Cardiac muscle cell (in vitro differentiated cells and primary cell): ENCODE measurements at regions not wholly inside any gene's neighbourhood (a gene's known extent, or its start where the extent isn't known, plus 50 kb on each side); places are given as distances from the start of the nearest gene placed in this dataset.
"Not testable (repeated sequence)": the region's sequence is repeated elsewhere in the genome, so short reads cannot be mapped to it uniquely, and the experiment has no call there.

Source experiments
- DNase-seq, 2 donors: peaks; one replicate each; pipeline versions ENCODE4 v3.0.0 to v3.0.0-alpha.2; 2010 to 2017; ENCODE audit warnings: low read depth in 1 of 2, low spot score in 1 of 2
- H3K27ac ChIP-seq: fragments of 200-600 bp; sonication (generic); 2 replicates; pipeline ENCODE4 v1.5.1; 2016
- H3K27me3 ChIP-seq: fragments of 200-600 bp; sonication (generic); 2 replicates; pipeline ENCODE4 v1.6.0; 2016; ENCODE audit warnings: control low read depth
- H3K36me3 ChIP-seq: fragments of 200-600 bp; sonication (generic); 2 replicates; pipeline ENCODE4 v1.5.1; 2016; ENCODE audit warnings: control low read depth
- H3K4me1 ChIP-seq: fragments of 200-600 bp; sonication (generic); 2 replicates; pipeline ENCODE4 v1.8.1; 2017; ENCODE audit warnings: low read depth, mild to moderate bottlenecking, mixed run types
- H3K4me3 ChIP-seq: fragments of 200-600 bp; sonication (generic); 2 replicates; pipeline ENCODE4 v1.5.1; 2016; ENCODE audit warnings: mild to moderate bottlenecking
- H3K9me3 ChIP-seq: fragments of 200-600 bp; sonication (generic); 2 replicates; pipeline ENCODE4 v1.5.1; 2017; ENCODE audit warnings: low read depth, mild to moderate bottlenecking, control low read depth
- TF ChIP-seq, protein P1 (sequence below): IDR thresholded peaks from 2 replicates; pipeline ENCODE4 v1.5.1; 2012; ENCODE audit warnings: low read depth, mild to moderate bottlenecking, low read length

DNA sequence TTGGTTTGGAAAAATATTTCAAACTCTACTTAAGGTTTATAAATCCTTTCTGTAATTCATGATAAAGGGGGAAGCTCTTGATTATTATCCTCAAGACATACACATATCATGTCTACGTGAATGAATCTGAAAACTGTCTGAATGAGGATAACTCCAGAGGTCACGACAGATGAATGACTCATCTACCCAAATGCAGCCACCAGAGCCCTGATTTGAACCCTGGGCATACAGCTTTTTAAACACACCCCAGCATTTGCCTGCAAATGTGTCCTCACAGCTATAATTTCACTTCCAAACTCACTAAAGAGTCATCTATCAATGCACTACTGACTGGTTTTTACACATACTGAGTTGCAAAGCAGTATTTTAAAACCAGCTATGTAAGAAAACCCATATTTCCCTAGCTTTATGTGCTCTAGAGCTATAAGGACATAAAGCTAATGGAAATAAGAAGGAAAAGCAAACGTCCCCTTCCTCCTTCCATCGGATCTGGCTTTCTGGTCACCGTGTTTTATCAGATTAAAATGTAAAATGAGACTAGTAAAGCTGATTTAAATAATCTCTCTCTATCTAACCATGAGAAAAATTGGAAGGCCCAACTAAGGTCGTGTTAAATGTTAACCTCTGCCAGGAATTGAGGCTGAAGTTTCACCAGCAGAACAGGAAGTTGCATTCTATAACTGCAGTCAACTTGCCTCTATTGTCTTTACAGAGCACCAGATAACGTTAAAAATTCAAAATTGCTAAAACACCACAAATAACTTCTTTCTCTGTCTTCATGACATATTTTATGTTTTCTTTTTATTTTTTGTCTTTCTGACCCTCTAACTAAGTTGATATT is 63.1 kb upstream of the SPP1 start:
- Histone ChIP-seq H3K4me1 (peaks cover 7% of the 10 kb centered on the region), H3K36me3 (no peaks in the 10 kb centered on the region), H3K4me3 (no peak overlapping the region), H3K27me3 (no peaks in the 10 kb centered on the region), H3K9me3 (no peaks in the 10 kb centered on the region), H3K27ac (no peak overlapping the region)
- TF ChIP-seq, protein P1, sequence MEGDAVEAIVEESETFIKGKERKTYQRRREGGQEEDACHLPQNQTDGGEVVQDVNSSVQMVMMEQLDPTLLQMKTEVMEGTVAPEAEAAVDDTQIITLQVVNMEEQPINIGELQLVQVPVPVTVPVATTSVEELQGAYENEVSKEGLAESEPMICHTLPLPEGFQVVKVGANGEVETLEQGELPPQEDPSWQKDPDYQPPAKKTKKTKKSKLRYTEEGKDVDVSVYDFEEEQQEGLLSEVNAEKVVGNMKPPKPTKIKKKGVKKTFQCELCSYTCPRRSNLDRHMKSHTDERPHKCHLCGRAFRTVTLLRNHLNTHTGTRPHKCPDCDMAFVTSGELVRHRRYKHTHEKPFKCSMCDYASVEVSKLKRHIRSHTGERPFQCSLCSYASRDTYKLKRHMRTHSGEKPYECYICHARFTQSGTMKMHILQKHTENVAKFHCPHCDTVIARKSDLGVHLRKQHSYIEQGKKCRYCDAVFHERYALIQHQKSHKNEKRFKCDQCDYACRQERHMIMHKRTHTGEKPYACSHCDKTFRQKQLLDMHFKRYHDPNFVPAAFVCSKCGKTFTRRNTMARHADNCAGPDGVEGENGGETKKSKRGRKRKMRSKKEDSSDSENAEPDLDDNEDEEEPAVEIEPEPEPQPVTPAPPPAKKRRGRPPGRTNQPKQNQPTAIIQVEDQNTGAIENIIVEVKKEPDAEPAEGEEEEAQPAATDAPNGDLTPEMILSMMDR, result no peak
- peak in 1 of 2 donors; percentile 29 for DNase-seq

DNA sequence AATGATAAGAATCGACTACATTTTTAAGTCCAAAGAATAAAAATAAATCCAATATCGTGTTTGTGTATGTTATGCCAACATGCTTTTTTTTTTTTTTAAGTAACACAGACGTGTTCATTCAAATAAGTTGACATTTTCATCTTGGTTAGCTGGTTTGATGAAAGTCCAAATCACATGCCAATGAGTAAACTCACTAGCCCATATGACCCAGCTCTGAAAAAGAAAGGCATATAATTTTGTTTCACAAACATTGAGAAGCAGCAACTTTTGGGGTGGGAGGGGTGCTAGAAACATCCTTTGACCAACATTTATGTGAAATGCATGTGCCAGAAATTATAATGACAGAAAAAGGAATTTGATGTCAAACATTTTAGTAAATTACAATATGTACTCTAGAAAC is 61.6 kb upstream of the SPP1 start:
- Histone ChIP-seq H3K27me3 (no peaks in the 10 kb centered on the region), H3K9me3 (no peaks in the 10 kb centered on the region), H3K4me3 (no peak overlapping the region), H3K36me3 (no peaks in the 10 kb centered on the region), H3K27ac (no peak overlapping the region), H3K4me1 (peaks cover 7% of the 10 kb centered on the region)
- TF ChIP-seq, protein P1, result no peak
- DNase-seq, result no peak

DNA sequence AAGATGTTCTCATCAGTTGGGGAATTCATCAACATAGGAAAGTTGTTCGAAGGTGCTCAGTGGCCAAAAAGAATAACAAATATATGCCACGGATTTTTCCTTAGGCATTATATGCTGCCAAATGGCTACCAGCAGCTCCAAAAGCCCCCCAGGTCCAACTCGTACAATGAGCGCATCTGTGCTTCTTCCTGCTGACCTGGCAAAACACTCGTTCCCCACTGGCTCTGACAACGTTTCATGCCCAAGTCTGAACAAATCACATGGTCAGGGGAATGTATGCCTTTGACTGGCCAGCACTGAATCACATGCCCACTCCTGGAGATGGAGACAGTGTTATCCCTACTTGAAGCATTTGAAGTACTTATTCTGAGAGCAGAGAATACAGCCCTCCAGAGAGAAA is 59.9 kb upstream of the SPP1 start:
- no peaks in the 10 kb centered on the region for H3K9me3 ChIP-seq
- TF ChIP-seq, protein P1, result no peak
- peaks cover 7% of the 10 kb centered on the region for H3K4me1 ChIP-seq
- no peaks in the 10 kb centered on the region for H3K36me3 ChIP-seq
- no peak overlapping the region for H3K27ac ChIP-seq
- H3K27me3 ChIP-seq, result no peaks in the 10 kb centered on the region
- no peak for DNase-seq
- H3K4me3 ChIP-seq, result no peak overlapping the region

DNA sequence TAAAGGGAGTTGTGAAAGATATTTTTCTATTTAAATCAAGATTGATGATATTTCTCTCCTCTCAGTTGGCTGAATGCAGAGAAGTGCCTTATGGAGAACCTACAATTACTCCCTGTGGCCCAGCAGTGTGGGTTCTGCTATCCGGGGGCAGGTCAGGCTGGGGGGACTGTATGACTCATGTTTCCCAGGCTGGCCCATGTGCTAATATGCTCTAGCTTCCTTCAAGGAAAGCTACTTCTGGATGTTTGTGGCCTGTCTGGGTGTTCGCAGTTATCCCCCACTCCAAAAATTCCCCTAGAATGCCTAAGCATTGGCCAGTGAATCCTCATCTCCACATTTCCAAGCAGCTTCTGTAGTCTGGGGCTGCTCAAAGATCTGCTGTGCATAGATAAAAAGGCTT is 58.9 kb upstream of the SPP1 start:
- H3K27ac ChIP-seq, result no peak overlapping the region

DNA sequence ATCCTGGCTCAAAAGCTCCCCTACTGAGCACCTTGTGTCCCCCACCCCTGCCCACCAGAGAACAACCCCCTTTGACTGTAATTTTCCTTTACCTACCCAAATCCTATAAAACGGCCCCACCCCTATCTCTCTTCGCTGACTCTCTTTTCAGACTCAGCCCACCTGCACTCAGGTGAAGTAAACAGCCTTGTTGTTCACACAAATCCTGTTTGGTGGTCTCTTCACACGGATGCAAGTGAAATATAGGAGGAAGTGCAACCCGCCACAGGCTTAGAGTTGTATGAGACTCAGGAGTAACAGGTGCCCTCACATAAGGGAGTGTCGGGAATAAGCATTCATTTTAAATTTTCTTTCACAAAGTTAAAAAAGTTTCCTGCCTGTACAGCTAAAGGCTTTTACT is 57.6 kb upstream of the SPP1 start:
- H3K4me3 ChIP-seq, H3K27ac ChIP-seq, DNase-seq, H3K9me3 ChIP-seq, H3K27me3 ChIP-seq, H3K36me3 ChIP-seq, H3K4me1 ChIP-seq: not testable (repeated sequence)

More for the DNA sequence above, 58.9 kb upstream of the SPP1 start:
- no peaks in the 10 kb centered on the region for H3K9me3 ChIP-seq
- H3K27me3 ChIP-seq, result no peaks in the 10 kb centered on the region
- H3K4me3 ChIP-seq, result no peak overlapping the region
- TF ChIP-seq, protein P1, result no peak
- no peaks in the 10 kb centered on the region for H3K36me3 ChIP-seq
- peak in 1 of 2 donors; percentile 4 for DNase-seq
- H3K4me1 ChIP-seq, result peaks cover 2% of the 10 kb centered on the region

DNA sequence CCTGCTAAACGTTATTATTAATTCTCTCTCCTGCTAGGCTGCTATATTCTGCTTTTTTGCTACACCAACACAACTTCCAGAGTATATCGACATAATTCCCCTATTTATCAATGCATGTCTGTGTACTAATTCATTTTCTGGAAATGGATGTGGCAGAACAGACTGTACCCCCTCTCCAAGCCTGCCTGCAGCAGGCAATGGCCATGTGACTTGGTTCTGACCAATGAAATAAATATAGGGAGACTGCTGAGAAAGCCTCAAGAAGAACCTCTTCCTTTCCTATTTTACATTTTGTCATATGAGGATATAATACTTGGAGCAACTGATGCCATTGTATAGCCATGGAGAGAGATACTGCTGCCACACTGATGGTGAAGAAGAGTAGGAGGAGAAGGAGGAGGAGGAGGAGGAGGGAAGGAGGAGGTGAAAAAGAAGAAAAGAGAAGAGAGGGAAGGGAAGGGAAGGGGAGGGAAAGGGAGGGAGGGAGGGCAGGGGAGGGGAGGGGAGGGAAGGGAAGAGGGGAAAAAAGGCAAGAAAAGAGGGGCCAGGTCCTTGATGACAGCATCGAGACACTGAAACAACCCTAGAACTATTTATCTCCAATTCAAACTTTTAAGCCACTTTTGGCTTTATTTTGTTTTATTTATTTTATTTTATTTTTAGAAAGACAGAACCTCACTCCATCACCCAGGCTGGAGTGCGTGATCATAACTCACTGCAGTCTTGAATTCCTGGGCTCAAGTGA is 57.0 kb upstream of the SPP1 start:
- Histone ChIP-seq H3K4me1 (no peaks in the 10 kb centered on the region), H3K27ac (no peak overlapping the region), H3K27me3 (peaks cover 8% of the 10 kb centered on the region), H3K36me3 (no peaks in the 10 kb centered on the region), H3K9me3 (no peaks in the 10 kb centered on the region), H3K4me3 (no peak overlapping the region)
- no peak for DNase-seq
- TF ChIP-seq, protein P1, result no peak

DNA sequence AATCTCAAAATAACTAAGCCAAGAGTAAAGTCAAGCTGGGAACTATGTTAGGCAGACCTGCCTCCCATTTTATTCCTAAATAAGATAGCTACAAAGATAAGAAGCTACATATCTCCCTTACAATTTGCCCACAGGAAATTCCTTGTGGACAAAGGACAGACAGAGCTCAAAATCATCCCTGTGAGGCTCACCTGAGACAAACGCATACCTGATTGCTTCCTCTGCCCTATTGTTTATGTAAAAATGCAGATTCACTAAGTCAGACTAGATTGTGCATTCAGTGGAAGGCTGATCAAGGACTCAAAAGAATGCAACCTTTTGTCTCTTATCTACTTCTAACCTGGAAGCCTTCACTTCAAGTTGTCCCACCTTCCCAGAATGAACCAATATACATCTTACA is 56.2 kb upstream of the SPP1 start:
- not testable (repeated sequence) for DNase-seq, H3K9me3 ChIP-seq, H3K27ac ChIP-seq, H3K4me3 ChIP-seq, H3K36me3 ChIP-seq, H3K4me1 ChIP-seq
- peaks cover 11% of the 10 kb centered on the region for H3K27me3 ChIP-seq
